ENCODE measurements at regions not wholly inside any gene's neighbourhood (a gene's known extent, or its start where the extent isn't known, plus 50 kb on each side); places are given as distances from the start of the nearest gene placed in this dataset.

DNA sequence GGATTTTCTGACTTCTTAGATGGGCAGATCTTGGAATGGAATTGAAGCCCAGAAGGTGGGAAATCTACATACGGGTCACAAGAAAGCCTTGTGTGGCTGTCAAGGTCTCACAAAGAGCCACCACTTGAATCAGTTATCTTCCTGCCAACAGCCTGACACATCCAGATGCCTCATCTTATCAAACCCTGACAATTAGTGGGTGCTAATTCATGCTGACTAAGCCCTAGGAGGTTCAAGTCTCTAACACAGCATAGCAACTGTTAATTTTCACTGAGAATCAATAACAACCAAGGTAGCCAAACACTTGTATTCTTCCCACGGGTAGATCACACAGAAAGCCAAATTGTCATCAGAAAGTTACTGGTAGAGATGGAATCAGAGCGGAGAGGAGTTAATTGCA, 222.2 kb downstream of the TMEM167A start:
- TF ChIP-seq KDM1A (IDR thresholded peaks at IDR 0.05; ENCODE audit: borderline replicate concordance, low read length), result no peak
- no peak for TF ChIP-seq CHD2 (IDR thresholded peaks at IDR 0.05; ENCODE audit: low read length)
- TF ChIP-seq JUND (IDR thresholded peaks at IDR 0.05; ENCODE audit: low read length), result no peak
- TF ChIP-seq EP300 (IDR thresholded peaks at IDR 0.05; ENCODE audit: borderline replicate concordance in 1 of 2, low read depth in 2 of 2, low read length in 2 of 2), result no peak
- no peak for TF ChIP-seq MAFK (IDR thresholded peaks at IDR 0.05; ENCODE audit: low read depth, low read length)
- TF ChIP-seq, protein P1, sequence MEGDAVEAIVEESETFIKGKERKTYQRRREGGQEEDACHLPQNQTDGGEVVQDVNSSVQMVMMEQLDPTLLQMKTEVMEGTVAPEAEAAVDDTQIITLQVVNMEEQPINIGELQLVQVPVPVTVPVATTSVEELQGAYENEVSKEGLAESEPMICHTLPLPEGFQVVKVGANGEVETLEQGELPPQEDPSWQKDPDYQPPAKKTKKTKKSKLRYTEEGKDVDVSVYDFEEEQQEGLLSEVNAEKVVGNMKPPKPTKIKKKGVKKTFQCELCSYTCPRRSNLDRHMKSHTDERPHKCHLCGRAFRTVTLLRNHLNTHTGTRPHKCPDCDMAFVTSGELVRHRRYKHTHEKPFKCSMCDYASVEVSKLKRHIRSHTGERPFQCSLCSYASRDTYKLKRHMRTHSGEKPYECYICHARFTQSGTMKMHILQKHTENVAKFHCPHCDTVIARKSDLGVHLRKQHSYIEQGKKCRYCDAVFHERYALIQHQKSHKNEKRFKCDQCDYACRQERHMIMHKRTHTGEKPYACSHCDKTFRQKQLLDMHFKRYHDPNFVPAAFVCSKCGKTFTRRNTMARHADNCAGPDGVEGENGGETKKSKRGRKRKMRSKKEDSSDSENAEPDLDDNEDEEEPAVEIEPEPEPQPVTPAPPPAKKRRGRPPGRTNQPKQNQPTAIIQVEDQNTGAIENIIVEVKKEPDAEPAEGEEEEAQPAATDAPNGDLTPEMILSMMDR (IDR thresholded peaks at IDR 0.05; ENCODE audit: control extremely low read depth in 1 of 3, insufficient read depth in 1 of 3, low read depth in 1 of 3, low read length in 3 of 3), result no peak
- no peak for TF ChIP-seq POLR2A (IDR thresholded peaks at IDR 0.05; ENCODE audit: control extremely low read depth in 1 of 2, low read depth in 2 of 2, low read length in 2 of 2)

Measured in H1 (cell line).